Esophagus muscularis mucosa (tissue), 4 donors: ENCODE measurements at regions not wholly inside any gene's neighbourhood (a gene's known extent, or its start where the extent isn't known, plus 50 kb on each side); places are given as distances from the start of the nearest gene placed in this dataset.

ENCODE experiments used
- EP300 ChIP-seq: sonication (generic); formaldehyde crosslinking; IDR thresholded peaks from one replicate; pipeline ENCODE4 v1.6.1; 2017; ENCODE audit warnings: antibody characterized with exemption
- POLR2A ChIP-seq: fragments of 450-650 bp; IDR thresholded peaks from one replicate; pipeline ENCODE4 v1.6.1; 2017; ENCODE audit warnings: antibody characterized with exemption, moderate library complexity, mild to moderate bottlenecking, low read depth
- POLR2AphosphoS5 ChIP-seq, 2 donors: sonication (generic); formaldehyde crosslinking; IDR thresholded peaks; one replicate each; pipeline ENCODE4 v1.6.1; 2017; ENCODE audit warnings: antibody characterized with exemption in 2 of 2
- TF ChIP-seq, protein P1 (sequence below), 3 experiments: fragments of 200-600 bp in 2 of 3; fragments of 450-650 bp in 1 of 3; sonication (generic) in 2 of 3; IDR thresholded peaks; one replicate each; pipeline ENCODE4 v1.5.1; 2017 to 2019; ENCODE audit warnings: antibody characterized with exemption in 3 of 3, mild to moderate bottlenecking in 2 of 3, moderate library complexity in 1 of 3

DNA sequence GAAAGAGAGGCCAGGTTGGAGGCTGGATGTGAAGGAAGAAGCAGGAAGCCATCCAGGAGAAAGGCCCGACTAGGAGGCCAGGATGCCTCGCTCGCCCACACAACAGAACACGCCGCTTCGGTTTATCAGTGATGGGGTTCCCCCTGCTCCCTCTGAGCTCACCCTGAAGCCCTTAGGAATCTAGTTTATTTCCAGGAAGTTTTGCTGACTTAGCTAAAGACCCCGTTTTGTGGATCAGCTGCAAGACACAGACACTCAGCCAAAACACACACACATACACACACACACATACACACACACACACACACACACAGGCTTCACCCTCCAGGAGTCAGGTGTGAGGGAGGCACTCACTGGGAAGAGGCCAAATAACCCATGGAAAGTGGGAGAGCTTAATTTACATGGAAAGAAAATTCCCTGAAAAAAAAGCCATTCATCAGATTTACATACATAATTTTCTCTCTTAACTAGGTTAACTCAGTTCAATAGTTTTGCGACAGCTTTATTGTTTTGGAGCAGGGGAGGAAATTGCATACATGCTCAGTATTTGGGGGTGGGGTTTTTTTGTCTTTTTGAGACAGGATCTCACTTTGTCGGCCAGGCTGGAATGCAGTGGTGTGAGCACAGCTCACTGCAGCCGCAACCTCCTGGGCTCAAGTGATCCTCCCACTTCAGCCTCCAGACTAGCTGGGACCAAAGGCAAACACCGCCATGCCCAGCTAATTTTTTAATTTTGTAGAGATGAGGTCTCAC, 92.7 kb upstream of the HAND1 start:
- TF ChIP-seq, protein P1, sequence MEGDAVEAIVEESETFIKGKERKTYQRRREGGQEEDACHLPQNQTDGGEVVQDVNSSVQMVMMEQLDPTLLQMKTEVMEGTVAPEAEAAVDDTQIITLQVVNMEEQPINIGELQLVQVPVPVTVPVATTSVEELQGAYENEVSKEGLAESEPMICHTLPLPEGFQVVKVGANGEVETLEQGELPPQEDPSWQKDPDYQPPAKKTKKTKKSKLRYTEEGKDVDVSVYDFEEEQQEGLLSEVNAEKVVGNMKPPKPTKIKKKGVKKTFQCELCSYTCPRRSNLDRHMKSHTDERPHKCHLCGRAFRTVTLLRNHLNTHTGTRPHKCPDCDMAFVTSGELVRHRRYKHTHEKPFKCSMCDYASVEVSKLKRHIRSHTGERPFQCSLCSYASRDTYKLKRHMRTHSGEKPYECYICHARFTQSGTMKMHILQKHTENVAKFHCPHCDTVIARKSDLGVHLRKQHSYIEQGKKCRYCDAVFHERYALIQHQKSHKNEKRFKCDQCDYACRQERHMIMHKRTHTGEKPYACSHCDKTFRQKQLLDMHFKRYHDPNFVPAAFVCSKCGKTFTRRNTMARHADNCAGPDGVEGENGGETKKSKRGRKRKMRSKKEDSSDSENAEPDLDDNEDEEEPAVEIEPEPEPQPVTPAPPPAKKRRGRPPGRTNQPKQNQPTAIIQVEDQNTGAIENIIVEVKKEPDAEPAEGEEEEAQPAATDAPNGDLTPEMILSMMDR (IDR thresholded peaks at IDR 0.05) = no peak
- no peak for TF ChIP-seq EP300
- no peak for TF ChIP-seq POLR2A
- TF ChIP-seq POLR2AphosphoS5 (IDR thresholded peaks at IDR 0.05) = no peak
